ENCODE measurements at regions not wholly inside any gene's neighbourhood (a gene's known extent, or its start where the extent isn't known, plus 50 kb on each side); places are given as distances from the start of the nearest gene placed in this dataset.

DNA sequence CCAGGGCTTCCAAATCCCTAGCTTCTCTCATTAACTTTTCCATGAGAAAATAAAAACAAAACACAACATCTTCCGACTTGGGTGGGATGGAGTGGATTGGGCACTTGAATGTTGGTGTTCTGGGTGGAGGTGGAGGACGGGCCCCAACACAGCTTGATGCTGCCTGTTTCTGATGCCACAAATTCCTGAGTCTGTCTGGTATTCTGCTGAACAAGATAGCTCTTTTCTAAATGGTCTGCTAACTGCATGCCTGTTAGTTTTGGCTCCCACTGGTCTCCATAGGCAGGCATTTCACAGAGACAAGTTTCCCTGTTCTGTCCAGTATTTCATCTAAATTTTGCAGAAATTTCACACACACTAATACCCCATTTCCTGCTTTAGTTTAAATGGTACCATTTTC is 160.9 kb upstream of the FZD8 start:
- intact Hi-C loops (cut with DNase I): no loop called here
- H3K9me3 ChIP-seq: no peaks in the 10 kb centered on the region
- DNase-seq: no peak
- no peaks in the 10 kb centered on the region for H3K27me3 ChIP-seq
- H3K4me1 ChIP-seq: no peaks in the 10 kb centered on the region
- H3K27ac ChIP-seq: no peak overlapping the region
- H3K36me3 ChIP-seq: no peaks in the 10 kb centered on the region
- H3K4me3 ChIP-seq: no peak overlapping the region
- WGBS, 2 donors: 87 to 94% methylated on average over 2 of the region's 2 CpGs
- TF ChIP-seq EP300 (IDR thresholded peaks at IDR 0.05) (no peak), POLR2A (IDR thresholded peaks at IDR 0.05) (no peak), POLR2AphosphoS5 (IDR thresholded peaks at IDR 0.05) (no peak)
- TF ChIP-seq, protein P1, sequence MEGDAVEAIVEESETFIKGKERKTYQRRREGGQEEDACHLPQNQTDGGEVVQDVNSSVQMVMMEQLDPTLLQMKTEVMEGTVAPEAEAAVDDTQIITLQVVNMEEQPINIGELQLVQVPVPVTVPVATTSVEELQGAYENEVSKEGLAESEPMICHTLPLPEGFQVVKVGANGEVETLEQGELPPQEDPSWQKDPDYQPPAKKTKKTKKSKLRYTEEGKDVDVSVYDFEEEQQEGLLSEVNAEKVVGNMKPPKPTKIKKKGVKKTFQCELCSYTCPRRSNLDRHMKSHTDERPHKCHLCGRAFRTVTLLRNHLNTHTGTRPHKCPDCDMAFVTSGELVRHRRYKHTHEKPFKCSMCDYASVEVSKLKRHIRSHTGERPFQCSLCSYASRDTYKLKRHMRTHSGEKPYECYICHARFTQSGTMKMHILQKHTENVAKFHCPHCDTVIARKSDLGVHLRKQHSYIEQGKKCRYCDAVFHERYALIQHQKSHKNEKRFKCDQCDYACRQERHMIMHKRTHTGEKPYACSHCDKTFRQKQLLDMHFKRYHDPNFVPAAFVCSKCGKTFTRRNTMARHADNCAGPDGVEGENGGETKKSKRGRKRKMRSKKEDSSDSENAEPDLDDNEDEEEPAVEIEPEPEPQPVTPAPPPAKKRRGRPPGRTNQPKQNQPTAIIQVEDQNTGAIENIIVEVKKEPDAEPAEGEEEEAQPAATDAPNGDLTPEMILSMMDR (IDR thresholded peaks at IDR 0.05): no peak

DNA sequence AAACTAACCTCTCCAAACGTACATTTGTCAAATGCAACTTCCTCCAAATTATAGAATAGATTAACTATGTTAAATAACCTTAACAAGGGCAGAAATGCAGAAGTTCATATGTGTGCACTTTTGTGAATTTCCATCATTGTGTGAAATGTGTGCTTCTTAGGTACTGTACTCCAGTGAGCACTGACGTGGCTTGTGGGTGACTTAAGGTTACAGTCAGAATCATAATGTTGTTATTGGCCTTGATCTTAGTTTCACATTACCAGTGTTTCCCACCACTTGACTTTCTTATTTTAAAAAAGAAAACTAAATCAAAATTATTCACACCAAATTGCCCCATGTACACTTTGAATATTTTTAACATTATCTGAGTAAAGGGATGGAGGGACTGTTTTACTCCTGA is 155.1 kb upstream of the FZD8 start:
- TF ChIP-seq EP300 (IDR thresholded peaks at IDR 0.05) (no peak), POLR2A (IDR thresholded peaks at IDR 0.05) (no peak), POLR2AphosphoS5 (IDR thresholded peaks at IDR 0.05) (no peak)
- TF ChIP-seq, protein P1 (IDR thresholded peaks at IDR 0.05): no peak
- Histone ChIP-seq H3K36me3 (no peaks in the 10 kb centered on the region), H3K4me1 (no peaks in the 10 kb centered on the region), H3K4me3 (no peak overlapping the region), H3K27ac (no peak overlapping the region), H3K9me3 (no peaks in the 10 kb centered on the region), H3K27me3 (no peaks in the 10 kb centered on the region)
- WGBS, 2 donors: 67 to 86% methylated on average over 2 of the region's 2 CpGs
- no peak for DNase-seq
- intact Hi-C loops (cut with DNase I): no loop called here

DNA sequence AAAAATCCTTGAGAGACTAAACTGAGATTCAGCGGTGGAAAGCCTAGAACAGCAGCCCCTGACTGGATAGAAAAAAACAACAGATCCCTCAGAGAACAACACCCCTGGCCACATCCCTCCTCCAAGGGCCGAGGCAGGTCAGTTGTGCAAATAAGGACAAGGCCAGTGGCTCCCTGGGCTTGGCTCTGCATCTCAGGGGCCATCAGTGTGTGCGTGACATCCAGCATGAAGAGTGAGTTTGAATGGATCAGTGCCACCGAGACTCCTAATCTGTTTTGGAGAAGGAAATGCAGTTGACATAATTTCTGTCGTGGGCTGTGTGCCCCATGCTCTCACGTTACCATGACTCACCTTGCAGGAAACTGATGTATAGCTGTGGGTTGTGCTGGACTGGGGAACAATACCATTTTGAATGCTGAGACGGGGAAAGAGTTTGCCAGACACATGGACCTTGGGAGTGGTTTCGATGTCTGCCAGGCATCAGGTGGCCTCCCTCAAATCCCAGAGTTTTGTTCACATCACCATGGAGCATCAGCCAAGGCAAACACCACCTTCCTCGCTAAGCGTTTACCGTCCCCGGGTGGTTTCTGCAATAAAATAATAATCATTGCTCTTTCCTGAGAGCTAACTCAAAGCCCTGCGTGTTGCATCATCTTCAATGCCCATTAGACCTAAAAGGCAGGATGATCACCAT is 153.2 kb upstream of the FZD8 start:
- DNase-seq: no peak
- intact Hi-C loops (cut with DNase I): no loop called here
- 30 to 62% methylated on average over 13 of the region's 13 CpGs for WGBS, 2 donors

DNA sequence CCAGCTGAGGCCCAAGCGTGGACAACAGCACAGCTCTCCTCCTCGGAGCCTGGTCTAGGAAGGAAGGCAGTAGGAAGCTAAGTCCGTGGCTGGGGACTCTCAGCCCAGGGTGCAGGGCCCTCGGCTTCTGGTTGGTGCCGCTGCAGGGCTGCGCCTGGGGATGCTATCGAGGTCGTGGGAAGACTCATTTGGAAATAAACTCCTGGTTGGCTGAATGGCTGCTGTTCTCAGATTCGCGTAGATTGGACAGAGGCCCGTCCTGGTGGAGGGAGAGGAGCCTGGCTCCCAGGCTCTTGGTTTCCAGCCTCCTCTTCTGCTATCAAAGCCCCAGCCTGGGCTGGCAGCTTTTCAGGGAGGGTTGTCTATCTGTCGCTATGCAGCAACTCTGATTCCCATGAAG is 152.6 kb upstream of the FZD8 start:
- no peak for DNase-seq
- peaks cover 0 to 18% (median 6%) of the 10 kb centered on the region in 4 donors for H3K4me1 ChIP-seq
- H3K4me3 ChIP-seq: no peak overlapping the region
- H3K9me3 ChIP-seq: no peaks in the 10 kb centered on the region
- TF ChIP-seq EP300 (IDR thresholded peaks at IDR 0.05) (no peak), POLR2A (IDR thresholded peaks at IDR 0.05) (no peak), POLR2AphosphoS5 (IDR thresholded peaks at IDR 0.05) (no peak)
- TF ChIP-seq, protein P1 (IDR thresholded peaks at IDR 0.05): no peak
- H3K36me3 ChIP-seq: no peaks in the 10 kb centered on the region
- intact Hi-C loops (cut with DNase I): no loop called here
- H3K27ac ChIP-seq: no peak overlapping the region
- WGBS, 2 donors: 94% methylated on average over 12 of the region's 12 CpGs
- no peaks in the 10 kb centered on the region for H3K27me3 ChIP-seq

More for the DNA sequence above, 153.2 kb upstream of the FZD8 start:
- Histone ChIP-seq H3K4me3 (no peak overlapping the region), H3K27ac (no peak overlapping the region), H3K27me3 (no peaks in the 10 kb centered on the region), H3K4me1 (peaks cover 0 to 16% (median 6%) of the 10 kb centered on the region in 4 donors), H3K9me3 (no peaks in the 10 kb centered on the region), H3K36me3 (no peaks in the 10 kb centered on the region)
- no peak for TF ChIP-seq POLR2AphosphoS5 (IDR thresholded peaks at IDR 0.05)
- TF ChIP-seq EP300 (IDR thresholded peaks at IDR 0.05): no peak
- TF ChIP-seq, protein P1 (IDR thresholded peaks at IDR 0.05): no peak
- no peak for TF ChIP-seq POLR2A (IDR thresholded peaks at IDR 0.05)

DNA sequence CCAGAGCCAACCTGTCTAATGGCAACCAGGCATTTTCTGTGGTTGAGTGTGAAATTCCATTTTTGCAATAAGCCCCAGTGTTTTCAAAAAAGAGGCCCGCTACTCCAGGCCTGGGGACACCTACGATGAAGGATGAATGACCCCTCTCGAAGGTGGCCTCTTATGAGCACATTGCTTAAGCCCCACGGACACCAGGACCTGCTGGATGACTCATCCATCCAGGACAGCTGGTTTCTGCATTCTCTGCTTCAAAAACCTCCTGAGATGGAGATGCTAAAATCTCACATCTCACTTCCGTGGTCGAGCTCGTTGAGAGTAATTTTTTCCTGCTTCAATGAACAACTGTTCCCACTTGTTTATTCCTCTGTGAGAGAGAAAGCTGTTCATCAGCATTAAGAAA is 150.2 kb upstream of the FZD8 start:
- no peak overlapping the region for H3K27ac ChIP-seq
- H3K27me3 ChIP-seq: no peaks in the 10 kb centered on the region
- no peaks in the 10 kb centered on the region for H3K9me3 ChIP-seq
- DNase-seq: no peak
- H3K4me1 ChIP-seq: peaks cover 0 to 18% (median 6%) of the 10 kb centered on the region in 4 donors
- TF ChIP-seq POLR2A (IDR thresholded peaks at IDR 0.05): no peak
- TF ChIP-seq EP300 (IDR thresholded peaks at IDR 0.05): no peak
- TF ChIP-seq POLR2AphosphoS5 (IDR thresholded peaks at IDR 0.05): no peak
- TF ChIP-seq, protein P1 (IDR thresholded peaks at IDR 0.05): no peak
- 83 to 89% methylated on average over 7 of the region's 7 CpGs for WGBS, 2 donors
- intact Hi-C loops (cut with DNase I): no loop called here
- no peaks in the 10 kb centered on the region for H3K36me3 ChIP-seq
- no peak overlapping the region for H3K4me3 ChIP-seq
